Heart left ventricle (tissue), 16 donors: ENCODE measurements at regions not wholly inside any gene's neighbourhood (a gene's known extent, or its start where the extent isn't known, plus 50 kb on each side); places are given as distances from the start of the nearest gene placed in this dataset.

Experiments used
- ATAC-seq, 4 donors: fragments of 200-7000 bp; cut with Tn5 transposase; one replicate each; pipeline ENCODE4 v1.9.1; 2020 to 2022; ENCODE audit warnings: moderate library complexity in 4 of 4, mild to moderate bottlenecking in 3 of 4, moderate number of reproducible peaks in 1 of 4
- DNase-seq, 5 donors: peaks; one replicate each; pipeline ENCODE4 v3.0.0-alpha.2; 2020
- H3K27ac ChIP-seq, 12 donors: fragments of 200-600 bp; sonication (generic) in 4 of 12; one replicate each; pipeline versions ENCODE4 v1.5.0 to v1.8.0; 2016 to 2022; ENCODE audit warnings: mild to moderate bottlenecking in 2 of 12
- H3K27me3 ChIP-seq, 9 donors: fragments of 200-600 bp; sonication (generic) in 2 of 9; one replicate each; pipeline versions ENCODE4 v1.5.1 to v1.8.0; 2016 to 2022; ENCODE audit warnings: mild to moderate bottlenecking in 3 of 9
- H3K36me3 ChIP-seq, 9 donors: fragments of 200-600 bp; sonication (generic) in 2 of 9; one replicate each; pipeline versions ENCODE4 v1.5.0 to v1.8.0; 2018 to 2022; ENCODE audit warnings: mild to moderate bottlenecking in 2 of 9
- H3K4me1 ChIP-seq, 12 donors: fragments of 200-600 bp; sonication (generic) in 4 of 12; one replicate each; pipeline versions ENCODE4 v1.5.0 to v1.8.0; 2016 to 2022; ENCODE audit warnings: mild to moderate bottlenecking in 3 of 12
- H3K4me3 ChIP-seq, 12 donors: fragments of 200-600 bp; sonication (generic) in 4 of 12; one replicate each; pipeline versions ENCODE4 v1.5.0 to v1.8.0; 2017 to 2022; ENCODE audit warnings: mild to moderate bottlenecking in 9 of 12, moderate library complexity in 4 of 12
- H3K9me3 ChIP-seq, 12 donors: fragments of 200-600 bp; sonication (generic) in 4 of 12; one replicate each; pipeline versions ENCODE4 v1.5.0 to v1.8.0; 2016 to 2022; ENCODE audit warnings: mild to moderate bottlenecking in 1 of 12
- CTCF ChIP-seq, 12 donors: fragments of 200-600 bp; sonication (generic) in 4 of 12; IDR thresholded peaks; one replicate each; pipeline versions ENCODE4 v1.5.0 to v1.8.0; 2018 to 2022; ENCODE audit warnings: antibody characterized with exemption in 12 of 12, mild to moderate bottlenecking in 5 of 12
- POLR2A ChIP-seq, 2 donors: fragments of 450-650 bp; IDR thresholded peaks; one replicate each; pipeline ENCODE4 v1.6.1; 2017; ENCODE audit warnings: antibody characterized with exemption in 2 of 2, mild to moderate bottlenecking in 2 of 2, moderate library complexity in 2 of 2
- WGBS, 4 donors: extraction: QIAGEN DNeasy Blood & Tissue Kit in 2 of 4; methylation state at CpG; one replicate each; pipeline versions ENCODE4 v1.1.5 to v1.1.7; 2013 to 2018; 5-methylcytosine and 5-hydroxymethylcytosine counted together
- intact Hi-C, 10 donors: fragments of 100-400 bp; cut with DNase I; formaldehyde crosslinking; loops; one replicate each; pipeline versions ENCODE4 v1.11.1 to v1.14.2; 2022
- donor health status: ischemic (EF 13 %, LVEDD 7.1; RV severe dilation, severe dysfunction).
- donor health status: healthy with polysubstance abuse.
- donor health status: DM: no; HTN: yes; CAD: no.
- donor health status: DM: no; HTN: no; CAD: no.
- donor health status: ischemic (EF 25% LVEDD 6.9; RV normal size, moderate dysfunction).
- donor health status: ischemic (EF 25% LVEDD 5.7; RV mildly dilated, moderate dysfunction).
- donor health status: healthy.
- donor health status: DM: yes; HTN: yes; CAD: no.
- donor health status: ischemic (EF 35%, LVEDD 5.7; RV mildly dilated, moderate dysfunction).
- donor health status: nonischemic (EF 11% LVEDD 7.7; RV severe dilation, severe dysfunction).
- donor health status: DM: yes; HTN: yes; CAD: no.
- donor health status: PGD.
- donor health status: ischemic (EF 29% LVEDD 5.4; RV normal size, mild dysfunction).
- donor health status: nonischemic (EF 23%, LVEDD 6.1; RV moderate dilation, normal function).

- TF ChIP-seq CTCF (IDR thresholded peaks at IDR 0.05) (no peak), POLR2A (IDR thresholded peaks at IDR 0.05) (no peak)
- Histone ChIP-seq H3K27ac (no peak overlapping the region), H3K27me3 (peaks cover 0 to 7% (median 0%) of the 10 kb centered on the region in 9 donors), H3K36me3 (no peaks in the 10 kb centered on the region), H3K4me1 (peaks cover 0 to 4% (median 0%) of the 10 kb centered on the region in 12 donors), H3K4me3 (no peak overlapping the region), H3K9me3 (no peaks in the 10 kb centered on the region)
- intact Hi-C loops: no loop called here
- DNase-seq: no peak
- no peak for ATAC-seq
Observed at GRCh38 chr6:129923530-129924250, 62.6 kb upstream of the TMEM244 start.

- TF ChIP-seq POLR2A (IDR thresholded peaks at IDR 0.05): no peak
- TF ChIP-seq CTCF (IDR thresholded peaks at IDR 0.05): no peak
- intact Hi-C loops: no loop called here
- Histone ChIP-seq H3K27ac (no peak overlapping the region), H3K4me1 (peaks cover 0 to 4% (median 0%) of the 10 kb centered on the region in 12 donors), H3K36me3 (no peaks in the 10 kb centered on the region), H3K27me3 (peaks cover 0 to 7% (median 0%) of the 10 kb centered on the region in 9 donors), H3K9me3 (no peaks in the 10 kb centered on the region), H3K4me3 (no peak overlapping the region)
- WGBS, 4 donors: 59 to 75% (median 63%) methylated on average over 3 of the region's 3 CpGs
- DNase-seq (no peak), ATAC-seq (no peak)
Observed at GRCh38 chr6:129921169-129921817, 60.2 kb upstream of the TMEM244 start.

- Histone ChIP-seq H3K36me3 (no peaks in the 10 kb centered on the region), H3K4me3 (no peak overlapping the region), H3K27ac (no peak overlapping the region), H3K9me3 (no peaks in the 10 kb centered on the region), H3K27me3 (peaks cover 0 to under 1% (median 0%) of the 10 kb centered on the region in 9 donors), H3K4me1 (peaks cover 0 to 4% (median 0%) of the 10 kb centered on the region in 12 donors)
- TF ChIP-seq POLR2A (IDR thresholded peaks at IDR 0.05) (no peak), CTCF (IDR thresholded peaks at IDR 0.05) (no peak)
- DNase-seq: no peak
- ATAC-seq: no peak
- 60 to 82% (median 70%) methylated on average over 7 of the region's 7 CpGs for WGBS, 4 donors
- intact Hi-C loops: no loop called here
Observed at GRCh38 chr6:129920103-129920798, 59.1 kb upstream of the TMEM244 start.

- 36 to 54% (median 43%) methylated on average over 1 of the region's 1 CpG for WGBS, 4 donors
- Histone ChIP-seq H3K27me3 (no peaks in the 10 kb centered on the region), H3K4me3 (no peak overlapping the region), H3K4me1 (no peaks in the 10 kb centered on the region), H3K36me3 (no peaks in the 10 kb centered on the region), H3K9me3 (no peaks in the 10 kb centered on the region), H3K27ac (no peak overlapping the region)
- DNase-seq (no peak), ATAC-seq (no peak)
- TF ChIP-seq POLR2A (IDR thresholded peaks at IDR 0.05): no peak
- TF ChIP-seq CTCF (IDR thresholded peaks at IDR 0.05): no peak
- intact Hi-C loops: no loop called here
Observed at GRCh38 chr6:129911732-129912131, 50.6 kb upstream of the TMEM244 start.
